WERI-Rb-1 (cell line): ENCODE measurements at regions not wholly inside any gene's neighbourhood (a gene's known extent, or its start where the extent isn't known, plus 50 kb on each side); places are given as distances from the start of the nearest gene placed in this dataset.

Experiments
- DNase-seq: peaks from one replicate; pipeline ENCODE4 v3.0.0-alpha.2; 2020
- H3K27ac ChIP-seq: fragments of 250-450 bp; sonication (Bioruptor Pico); 2 replicates; pipeline ENCODE4 v1.5.1; 2020; ENCODE audit warnings: mild to moderate bottlenecking, moderate library complexity
- H3K27me3 ChIP-seq: fragments of 250-450 bp; sonication (Bioruptor Pico); 2 replicates; pipeline ENCODE4 v1.5.1; 2021; ENCODE audit warnings: mild to moderate bottlenecking, low read depth, moderate library complexity; ENCODE audit not compliant: insufficient read depth, severe bottlenecking
- H3K36me3 ChIP-seq: fragments of 250-450 bp; sonication (Bioruptor Pico); 2 replicates; pipeline ENCODE4 v1.5.1; 2020; ENCODE audit warnings: mild to moderate bottlenecking, moderate library complexity
- H3K4me3 ChIP-seq: 2 replicates; pipeline ENCODE4 v1.5.1; 2011; ENCODE audit warnings: low read depth, mild to moderate bottlenecking, control low read depth, low read length
- H3K9me3 ChIP-seq: fragments of 250-450 bp; sonication (Bioruptor Pico); 2 replicates; pipeline ENCODE4 v1.5.1; 2021; ENCODE audit warnings: mild to moderate bottlenecking, moderate library complexity; ENCODE audit not compliant: severe bottlenecking
- TF ChIP-seq, protein P1 (sequence below): IDR thresholded peaks from 2 replicates; pipeline ENCODE4 v1.5.1; 2011; ENCODE audit warnings: low read depth, mild to moderate bottlenecking, control low read depth, inconsistent platforms, low read length

DNA sequence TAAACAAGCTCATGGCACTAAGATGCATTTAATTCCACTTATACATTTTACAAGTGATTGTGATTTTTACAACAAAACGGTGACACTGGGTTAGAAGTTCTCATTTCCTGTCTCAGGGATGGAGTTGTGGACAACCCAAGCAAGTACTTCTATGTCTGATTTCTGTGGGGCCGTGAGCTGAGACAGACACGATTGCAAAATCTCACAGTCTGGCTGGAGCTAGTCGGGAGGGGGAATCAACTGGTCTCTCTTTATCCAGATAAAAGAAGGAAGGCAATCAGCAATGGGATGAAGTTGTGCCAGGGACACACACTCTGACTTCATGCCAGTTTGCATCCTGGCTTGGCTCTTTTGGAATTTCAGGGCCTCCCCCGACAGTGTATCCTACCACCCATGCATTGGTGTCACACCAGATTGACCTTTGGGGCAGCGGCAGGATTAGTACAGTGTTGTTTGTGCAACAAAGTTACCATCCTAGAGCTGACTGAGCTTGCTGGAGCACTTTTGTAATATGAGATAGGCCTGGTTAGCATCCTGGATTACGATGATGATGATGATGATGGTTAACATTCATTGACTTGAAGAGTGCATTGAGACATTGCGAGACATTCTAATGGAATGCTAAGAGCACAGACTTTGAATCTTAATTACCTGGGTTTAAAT is 98.8 kb downstream of the CTAGE1 start:
- no peak for DNase-seq
- Histone ChIP-seq H3K4me3 (no peak overlapping the region), H3K9me3 (no peaks in the 10 kb centered on the region), H3K27me3 (peaks cover 89% of the 10 kb centered on the region), H3K36me3 (no peaks in the 10 kb centered on the region), H3K27ac (no peak overlapping the region)
- TF ChIP-seq, protein P1, sequence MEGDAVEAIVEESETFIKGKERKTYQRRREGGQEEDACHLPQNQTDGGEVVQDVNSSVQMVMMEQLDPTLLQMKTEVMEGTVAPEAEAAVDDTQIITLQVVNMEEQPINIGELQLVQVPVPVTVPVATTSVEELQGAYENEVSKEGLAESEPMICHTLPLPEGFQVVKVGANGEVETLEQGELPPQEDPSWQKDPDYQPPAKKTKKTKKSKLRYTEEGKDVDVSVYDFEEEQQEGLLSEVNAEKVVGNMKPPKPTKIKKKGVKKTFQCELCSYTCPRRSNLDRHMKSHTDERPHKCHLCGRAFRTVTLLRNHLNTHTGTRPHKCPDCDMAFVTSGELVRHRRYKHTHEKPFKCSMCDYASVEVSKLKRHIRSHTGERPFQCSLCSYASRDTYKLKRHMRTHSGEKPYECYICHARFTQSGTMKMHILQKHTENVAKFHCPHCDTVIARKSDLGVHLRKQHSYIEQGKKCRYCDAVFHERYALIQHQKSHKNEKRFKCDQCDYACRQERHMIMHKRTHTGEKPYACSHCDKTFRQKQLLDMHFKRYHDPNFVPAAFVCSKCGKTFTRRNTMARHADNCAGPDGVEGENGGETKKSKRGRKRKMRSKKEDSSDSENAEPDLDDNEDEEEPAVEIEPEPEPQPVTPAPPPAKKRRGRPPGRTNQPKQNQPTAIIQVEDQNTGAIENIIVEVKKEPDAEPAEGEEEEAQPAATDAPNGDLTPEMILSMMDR = no peak

DNA sequence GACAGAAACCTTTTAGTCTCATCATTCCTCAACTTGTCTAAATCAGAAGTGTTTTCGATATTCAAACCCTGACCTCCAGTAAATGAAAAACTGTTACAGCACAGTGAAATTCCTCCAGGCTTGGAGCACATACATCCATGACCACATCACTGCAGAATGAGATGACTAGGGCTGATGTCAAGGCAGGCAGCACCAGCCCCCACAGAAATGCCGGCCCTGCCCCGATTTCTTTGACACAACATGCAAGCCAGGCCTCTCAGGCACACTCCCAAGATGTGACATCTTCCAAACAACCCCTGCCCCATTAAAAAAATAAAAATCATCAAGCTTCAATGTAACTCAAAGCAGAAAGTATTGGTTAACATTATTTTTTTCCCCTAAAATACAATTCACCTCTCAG is 103.3 kb downstream of the CTAGE1 start:
- Histone ChIP-seq H3K27me3 (peaks cover 80% of the 10 kb centered on the region), H3K9me3 (no peaks in the 10 kb centered on the region), H3K27ac (no peak overlapping the region), H3K4me3 (no peak overlapping the region), H3K36me3 (no peaks in the 10 kb centered on the region)
- no peak for DNase-seq
- TF ChIP-seq, protein P1 = no peak

DNA sequence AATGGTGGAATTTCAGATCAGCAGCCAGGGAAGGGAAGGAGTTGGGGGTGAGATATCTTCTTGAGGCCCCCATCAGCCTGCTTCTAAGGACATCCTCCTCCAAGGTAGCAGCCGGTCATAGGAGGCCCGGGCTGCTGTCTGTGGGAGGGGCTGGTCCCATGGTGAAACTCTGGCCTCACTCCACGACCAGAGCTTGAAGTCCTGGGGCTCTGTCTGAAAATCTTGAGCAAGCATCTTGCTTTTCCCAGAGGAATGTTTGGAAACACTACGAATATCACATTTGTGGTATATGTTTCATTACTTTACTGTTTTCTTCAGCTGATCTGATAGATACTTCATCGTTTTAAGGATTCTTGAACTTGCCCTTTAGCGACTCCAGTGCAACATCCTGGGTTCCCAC is 103.7 kb downstream of the CTAGE1 start:
- Histone ChIP-seq H3K4me3 (no peak overlapping the region), H3K27ac (no peak overlapping the region), H3K36me3 (no peaks in the 10 kb centered on the region)

DNA sequence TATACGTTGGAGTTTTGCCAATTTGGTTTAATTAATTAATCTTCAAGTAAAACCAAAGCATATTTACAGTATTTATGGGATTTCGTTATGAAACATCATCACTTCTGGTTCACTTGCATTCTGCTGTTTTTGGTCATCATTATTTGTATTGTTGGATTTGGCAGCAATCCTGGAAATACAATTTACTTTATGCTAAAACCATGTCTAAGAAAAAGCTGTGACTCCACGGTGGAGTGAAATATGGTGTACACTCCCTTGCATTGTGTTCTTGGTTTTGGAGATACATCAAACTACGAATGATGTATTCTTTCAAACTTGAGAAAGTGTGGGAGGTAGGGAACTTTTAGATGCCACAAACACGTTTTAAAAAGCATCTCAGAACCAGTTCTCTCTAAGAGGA is 106.4 kb downstream of the CTAGE1 start:
- TF ChIP-seq, protein P1 = no peak
- Histone ChIP-seq H3K4me3 (no peak overlapping the region), H3K36me3 (no peaks in the 10 kb centered on the region), H3K27ac (no peak overlapping the region), H3K9me3 (no peaks in the 10 kb centered on the region), H3K27me3 (peaks cover 72% of the 10 kb centered on the region)
- DNase-seq = no peak

More for the DNA sequence above, 103.7 kb downstream of the CTAGE1 start:
- Histone ChIP-seq H3K27me3 (peaks cover 76% of the 10 kb centered on the region), H3K9me3 (no peaks in the 10 kb centered on the region)
- TF ChIP-seq, protein P1 = no peak
- no peak for DNase-seq

DNA sequence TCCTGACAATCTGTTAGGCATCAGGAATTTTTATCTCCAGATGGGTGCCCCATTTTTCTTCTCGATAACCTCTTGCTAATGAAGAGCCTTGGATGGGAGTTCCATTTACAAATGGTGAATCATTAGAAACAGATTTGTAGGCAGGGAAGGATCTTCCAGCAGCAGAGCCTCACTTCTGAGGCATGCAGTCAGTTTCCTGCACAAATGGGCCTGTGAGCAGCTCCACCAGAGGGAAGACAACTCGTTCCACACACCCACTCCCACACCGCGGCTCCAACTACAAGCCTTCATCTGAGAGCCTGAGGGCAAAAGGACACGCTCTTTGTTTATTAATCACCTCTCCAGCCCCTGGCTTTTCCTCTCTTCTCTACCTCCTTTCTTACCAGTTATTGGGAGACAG is 108.5 kb downstream of the CTAGE1 start:
- H3K9me3 ChIP-seq = no peaks in the 10 kb centered on the region
- no peak for DNase-seq
- H3K4me3 ChIP-seq = no peak overlapping the region
- no peak overlapping the region for H3K27ac ChIP-seq
- peaks cover 70% of the 10 kb centered on the region for H3K27me3 ChIP-seq
- H3K36me3 ChIP-seq = no peaks in the 10 kb centered on the region
- TF ChIP-seq, protein P1 = no peak

DNA sequence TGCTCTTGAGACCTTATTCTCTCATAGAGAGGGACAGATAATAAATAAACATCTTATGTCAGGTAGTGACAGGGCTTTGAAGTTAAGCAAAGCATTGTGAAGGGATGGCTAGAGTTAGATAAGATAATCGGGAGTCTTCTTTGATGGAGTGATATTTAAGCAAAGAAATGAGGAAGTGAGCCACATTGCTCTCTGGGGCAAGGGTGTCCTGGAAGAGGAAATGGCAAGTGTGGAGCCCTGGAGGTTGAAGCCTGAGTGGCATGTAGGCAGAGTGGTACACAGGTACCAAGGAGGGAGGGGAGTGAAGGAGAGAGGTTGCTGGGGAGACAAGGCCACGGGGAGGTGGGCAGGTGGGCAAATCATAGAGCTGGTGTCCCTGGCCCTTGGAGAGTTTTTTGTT is 110.2 kb downstream of the CTAGE1 start:
- Histone ChIP-seq H3K9me3 (no peaks in the 10 kb centered on the region), H3K27ac (no peak overlapping the region), H3K4me3 (no peak overlapping the region), H3K36me3 (no peaks in the 10 kb centered on the region), H3K27me3 (peaks cover 72% of the 10 kb centered on the region)
- DNase-seq = no peak
- TF ChIP-seq, protein P1 = no peak
